HG03521 (cell line): ENCODE measurements at regions not wholly inside any gene's neighbourhood (a gene's known extent, or its start where the extent isn't known, plus 50 kb on each side); places are given as distances from the start of the nearest gene placed in this dataset.

Experiments
- ATAC-seq: cut with Tn5 transposase; IDR thresholded peaks from one replicate; pipeline ENCODE4 v1.9.1; 2021; ENCODE audit warnings: mild to moderate bottlenecking, moderate library complexity; ENCODE audit not compliant: unreplicated experiment

DNA sequence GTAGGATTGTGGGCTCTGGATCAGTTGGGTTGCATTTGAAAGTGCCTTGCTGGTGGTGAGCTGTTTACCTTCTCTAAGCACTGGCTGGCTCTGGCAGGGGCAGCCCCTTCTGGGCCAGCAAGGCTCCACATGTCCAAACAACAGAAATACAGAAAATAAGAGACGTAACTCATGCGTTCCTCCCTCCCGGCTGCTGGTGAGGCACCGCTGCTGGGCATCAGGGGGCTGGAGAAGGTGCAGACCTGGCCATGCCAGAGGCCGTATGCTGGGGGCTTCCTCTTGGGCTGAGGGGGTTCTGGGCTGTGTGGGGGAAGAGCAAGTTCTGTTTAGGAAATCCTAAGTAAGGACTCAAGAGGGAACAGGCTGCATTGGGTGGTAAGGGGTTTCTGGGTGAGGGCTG lies 140.6 kb downstream of the URI1 start:
- no peak for ATAC-seq

DNA sequence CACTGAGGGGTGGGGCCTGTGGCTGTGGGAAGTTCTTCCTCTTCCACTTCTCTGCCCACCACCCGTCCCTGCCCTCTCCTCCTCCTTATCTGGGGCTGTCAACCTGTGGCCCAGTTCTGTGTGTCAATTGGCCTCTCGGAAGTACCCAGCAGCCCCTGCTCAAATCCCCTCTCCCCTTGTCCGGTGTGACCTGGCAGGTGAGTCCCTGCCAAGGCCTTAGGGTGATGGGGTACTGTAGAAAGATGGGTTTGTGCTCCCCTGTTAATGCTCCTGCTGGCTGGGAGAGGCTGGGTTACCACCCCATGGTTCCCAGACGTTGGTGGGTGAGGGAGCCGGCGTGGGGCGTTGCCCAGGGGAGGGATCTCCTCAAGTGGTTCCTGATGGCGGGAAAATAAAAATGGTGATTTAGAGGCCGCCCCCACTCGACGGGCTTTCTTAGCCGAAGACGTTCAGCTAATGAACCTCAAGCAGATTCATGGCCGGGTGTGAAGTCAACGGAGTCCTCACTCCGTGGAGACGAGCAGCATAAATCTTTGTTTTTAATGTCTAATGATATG lies 141.2 kb downstream of the URI1 start:
- no peak for ATAC-seq

DNA sequence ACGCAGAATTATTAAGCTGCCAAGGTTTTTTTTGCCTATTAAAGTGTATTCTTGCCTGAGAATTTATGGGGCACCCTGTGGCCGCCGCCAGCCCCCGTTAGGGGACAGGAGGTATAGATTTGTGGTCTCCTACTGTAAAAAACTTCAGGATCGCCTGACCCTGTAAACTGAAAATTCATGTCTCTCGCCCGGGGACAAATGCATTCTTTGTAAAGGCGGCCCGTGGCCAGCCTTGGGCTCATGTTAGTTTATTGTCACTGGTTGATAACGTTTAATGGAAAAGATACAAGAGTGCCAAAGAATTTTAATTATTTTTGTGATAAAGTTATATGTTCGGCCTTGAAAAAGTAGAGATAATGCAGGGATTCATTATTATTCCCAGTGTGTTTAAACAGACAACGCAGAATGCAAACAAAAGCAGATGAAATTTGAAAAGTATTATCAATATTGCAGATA lies 141.7 kb downstream of the URI1 start:
- no peak for ATAC-seq

DNA sequence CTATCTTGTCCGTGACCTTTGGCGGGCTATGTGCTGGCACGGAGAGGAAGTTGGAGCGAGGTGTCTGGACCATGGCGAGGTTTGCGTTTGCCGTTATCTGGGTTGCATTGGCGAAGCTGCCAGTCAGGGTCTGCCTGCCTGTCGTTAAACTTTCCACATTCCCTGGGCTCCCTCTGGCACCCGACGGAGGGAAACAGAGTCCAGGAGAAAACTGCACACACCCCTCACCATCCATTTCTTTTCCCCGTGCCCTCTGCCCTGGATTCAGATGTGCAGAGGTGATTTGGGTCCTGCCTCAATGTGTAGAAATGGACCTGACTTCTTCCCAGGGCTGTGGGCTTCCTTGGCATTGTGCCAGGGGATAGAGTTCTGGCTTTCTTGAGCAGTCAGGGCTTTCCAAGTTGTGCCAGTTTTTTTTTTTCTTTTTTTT lies 142.4 kb downstream of the URI1 start:
- ATAC-seq: no peak

DNA sequence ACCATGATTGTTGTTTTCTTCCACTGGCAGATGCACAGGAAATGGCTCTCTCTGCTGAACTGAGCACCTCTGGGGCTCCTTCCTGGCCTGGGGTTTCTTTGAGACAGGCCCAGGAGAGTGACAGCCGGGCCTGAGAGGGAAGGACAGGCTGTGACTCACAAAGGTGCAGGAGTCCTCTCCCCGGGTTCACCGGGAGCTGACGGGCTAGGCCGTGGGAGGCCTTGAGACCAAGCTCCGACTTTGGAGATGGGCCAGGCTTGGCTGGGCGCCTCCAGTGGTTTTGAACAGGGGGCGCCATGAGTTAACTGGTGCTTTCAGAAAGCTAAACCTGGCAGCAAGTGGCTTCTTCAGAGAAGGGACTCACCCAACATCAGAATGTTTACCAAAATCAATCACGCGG lies 143.4 kb downstream of the URI1 start:
- ATAC-seq: no peak

DNA sequence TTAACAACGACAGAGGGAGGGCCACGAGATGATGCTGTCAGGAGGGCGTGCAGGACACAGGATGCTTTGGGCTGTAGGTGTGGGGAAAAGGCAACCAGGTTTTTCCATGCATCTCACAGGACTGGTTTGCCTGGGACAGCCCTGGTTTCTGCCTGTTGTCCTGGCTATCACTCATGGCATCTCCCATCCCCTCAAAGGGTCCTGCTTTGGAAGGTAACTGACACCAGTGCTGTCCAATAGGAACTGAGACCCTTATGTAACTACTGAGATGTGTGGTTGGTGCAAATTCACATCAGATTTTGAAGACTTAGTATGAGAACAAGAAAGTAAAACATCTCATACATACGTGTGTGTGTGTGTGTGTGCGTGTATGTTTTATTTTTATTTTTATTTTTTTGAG lies 144.2 kb downstream of the URI1 start:
- ATAC-seq: no peak

DNA sequence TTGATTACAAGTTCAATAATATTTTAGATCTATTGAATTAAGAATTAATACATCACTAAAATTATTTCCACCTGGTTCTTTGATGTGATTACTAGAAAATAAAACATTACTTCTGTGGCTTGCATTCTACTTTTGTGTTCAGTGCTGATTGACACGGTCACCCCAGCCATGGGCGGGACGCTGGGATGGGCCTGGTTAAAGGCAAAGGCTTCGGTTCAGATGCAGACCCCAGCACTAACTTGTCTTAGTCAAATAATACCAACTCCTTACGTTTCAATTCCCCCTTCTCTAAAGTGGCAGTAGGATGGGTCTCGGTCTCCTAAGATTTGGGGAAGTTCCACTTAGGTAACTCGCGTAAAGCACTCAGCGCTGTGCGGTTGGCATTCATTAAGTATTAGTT lies 144.9 kb downstream of the URI1 start:
- no peak for ATAC-seq

DNA sequence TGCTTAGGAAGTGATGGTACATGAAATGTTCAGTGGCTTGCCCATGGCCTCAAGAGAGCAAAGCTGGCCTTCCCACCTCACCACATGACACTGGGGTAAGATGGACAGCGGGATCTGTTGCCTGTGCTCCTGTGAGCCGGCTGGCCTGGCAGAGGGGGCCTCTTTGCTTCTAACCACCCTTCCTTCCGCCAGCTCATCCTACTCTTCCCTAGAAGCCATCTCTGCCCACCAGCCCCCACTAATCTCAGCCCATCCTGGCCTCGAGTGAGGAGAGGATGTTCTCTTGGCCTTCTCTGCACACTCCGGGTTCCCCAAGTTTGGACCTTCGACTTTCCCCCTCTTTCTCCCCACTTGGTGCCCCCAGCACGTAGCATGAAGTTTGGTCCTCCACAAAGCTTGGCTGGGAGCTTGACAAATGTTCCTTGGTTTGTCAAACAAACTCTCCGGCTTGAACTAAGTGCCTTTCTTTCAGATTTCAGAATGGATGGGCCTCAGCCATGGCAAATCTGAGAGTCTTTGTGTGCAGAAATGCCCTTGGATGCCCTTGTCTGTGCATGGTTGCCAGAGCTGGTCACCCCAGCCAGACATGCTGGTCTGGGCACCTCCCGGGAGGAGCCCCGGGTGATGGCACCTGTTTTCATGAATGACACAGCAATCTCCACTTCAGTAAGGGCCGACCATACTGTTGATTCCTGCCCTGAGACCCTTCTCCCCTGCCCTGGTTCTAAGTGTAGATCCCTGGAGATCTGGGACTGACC lies 145.5 kb downstream of the URI1 start:
- no peak for ATAC-seq

DNA sequence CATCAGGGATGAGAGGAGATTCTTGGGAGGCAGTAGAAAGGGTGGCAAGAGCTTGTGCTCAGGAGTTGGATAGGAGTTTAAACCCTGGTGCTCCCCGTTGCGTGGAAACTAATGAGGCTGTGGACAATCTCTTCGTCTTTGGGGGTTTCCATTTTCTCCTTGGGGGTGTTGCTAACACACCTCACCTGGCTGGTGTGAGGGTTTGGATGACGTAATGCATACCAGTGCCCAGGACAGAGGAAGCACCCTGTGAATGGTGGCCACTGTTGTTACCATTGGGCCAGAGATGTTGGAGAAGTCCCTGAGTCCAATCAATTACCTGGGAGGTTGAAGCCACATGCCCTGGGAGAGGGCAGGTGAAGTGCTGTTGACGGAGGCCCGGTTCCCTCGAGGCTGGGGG lies 146.5 kb downstream of the URI1 start:
- no peak for ATAC-seq

DNA sequence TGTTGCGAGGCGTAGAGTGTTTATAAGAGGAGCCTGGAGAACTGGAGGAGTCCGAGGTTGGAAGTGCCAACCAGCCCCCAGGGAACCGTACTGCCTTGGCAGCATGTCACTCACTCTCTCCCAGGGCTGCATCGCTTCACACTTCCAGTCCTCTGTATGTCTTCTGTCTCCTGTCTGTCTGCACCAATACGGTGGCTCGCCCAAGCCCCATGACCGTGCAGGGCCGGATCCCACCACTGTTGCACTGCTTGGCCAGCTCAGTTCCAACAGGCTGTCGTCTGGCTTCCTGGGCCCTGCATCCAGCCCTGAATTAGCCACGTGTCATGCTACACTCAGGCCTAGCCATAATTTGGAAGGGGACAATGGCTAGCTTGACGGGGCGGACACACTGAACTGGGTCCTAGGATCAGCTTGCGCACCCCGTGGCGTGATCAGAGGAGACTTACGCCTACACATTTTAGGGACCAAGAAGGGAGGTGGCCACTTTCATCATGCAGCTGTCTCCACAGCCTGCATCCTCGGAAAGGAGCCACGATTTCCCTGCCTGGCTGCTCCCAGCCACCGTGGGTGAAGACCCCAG lies 147.1 kb downstream of the URI1 start:
- ATAC-seq: no peak

DNA sequence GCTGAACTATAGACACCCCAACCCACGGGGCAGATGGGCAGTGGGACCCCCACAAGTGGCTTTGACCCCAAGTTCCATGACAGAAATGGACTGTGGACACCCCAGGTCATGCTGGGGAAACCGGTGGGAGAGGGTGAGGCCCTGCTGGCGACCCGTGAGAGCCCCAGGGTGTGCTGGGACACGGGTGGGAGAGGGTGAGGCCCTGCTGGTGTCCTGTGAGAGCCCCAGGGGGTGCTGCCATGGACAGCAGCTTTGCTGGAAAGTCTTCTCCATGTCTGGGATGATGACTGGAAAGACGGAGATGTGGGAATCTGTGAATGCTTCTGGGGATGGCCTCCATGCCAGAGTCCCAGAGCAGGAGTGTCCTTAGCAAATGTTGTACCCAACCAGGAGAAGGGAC lies 148.4 kb downstream of the URI1 start:
- no peak for ATAC-seq

DNA sequence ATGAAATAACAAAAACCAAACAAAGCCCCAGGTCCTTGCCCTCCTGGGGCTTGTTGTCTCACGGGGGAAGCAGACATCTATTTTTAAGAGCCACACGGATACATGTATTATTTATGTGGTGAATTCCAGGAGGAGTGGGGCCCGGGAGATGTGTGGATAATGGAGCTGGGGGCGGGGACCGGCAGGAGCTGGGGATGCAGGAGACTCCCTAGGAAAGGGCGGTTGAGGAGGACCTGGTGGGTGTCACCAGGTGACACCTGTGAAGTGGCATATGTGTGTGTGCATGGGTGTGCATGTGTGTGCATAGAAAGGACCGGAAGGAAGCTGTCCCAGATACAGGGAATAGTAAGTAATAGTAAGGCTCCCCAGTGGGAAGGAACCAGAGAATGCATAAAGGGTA lies 148.9 kb downstream of the URI1 start:
- ATAC-seq: no peak

DNA sequence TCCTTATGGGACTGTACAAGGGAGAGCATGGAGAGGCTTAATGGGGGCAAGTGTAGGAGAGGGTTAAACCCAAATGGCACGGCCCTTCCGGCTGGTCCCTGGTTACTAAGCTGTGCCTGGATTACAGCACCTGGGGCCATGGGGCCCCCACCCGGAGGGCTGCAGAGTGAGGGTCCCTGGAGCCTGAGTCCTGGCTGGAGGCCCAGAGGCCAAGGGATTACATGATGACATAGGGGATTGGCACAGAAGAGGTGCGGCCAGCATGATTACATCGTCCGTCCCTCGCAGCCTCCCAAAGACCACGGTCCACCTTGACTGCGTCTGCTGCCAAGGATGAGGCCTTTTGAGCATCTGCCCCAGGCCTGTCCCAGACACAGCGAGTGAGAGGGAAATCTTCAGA lies 149.4 kb downstream of the URI1 start:
- ATAC-seq: no peak

DNA sequence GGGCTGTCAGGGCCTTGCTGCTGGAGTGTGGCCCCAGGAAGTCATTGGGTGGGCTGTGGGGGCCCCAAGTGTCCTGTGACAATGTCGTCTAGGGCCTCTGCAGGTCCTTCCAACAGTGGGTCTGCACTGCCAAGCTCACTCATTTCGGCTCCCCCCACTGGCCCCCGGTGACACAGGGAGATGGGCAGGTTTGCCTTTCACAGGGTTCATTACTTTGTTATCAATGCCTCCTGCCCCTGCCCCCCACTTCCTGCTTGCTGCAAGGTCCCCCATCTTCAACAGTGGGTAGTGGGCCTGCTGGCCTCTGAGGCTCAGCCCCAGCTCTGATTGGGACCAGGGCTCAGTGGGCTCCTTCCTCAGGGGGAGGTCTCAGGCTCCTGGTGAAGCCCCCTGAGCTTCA lies 149.8 kb downstream of the URI1 start:
- ATAC-seq: no peak

DNA sequence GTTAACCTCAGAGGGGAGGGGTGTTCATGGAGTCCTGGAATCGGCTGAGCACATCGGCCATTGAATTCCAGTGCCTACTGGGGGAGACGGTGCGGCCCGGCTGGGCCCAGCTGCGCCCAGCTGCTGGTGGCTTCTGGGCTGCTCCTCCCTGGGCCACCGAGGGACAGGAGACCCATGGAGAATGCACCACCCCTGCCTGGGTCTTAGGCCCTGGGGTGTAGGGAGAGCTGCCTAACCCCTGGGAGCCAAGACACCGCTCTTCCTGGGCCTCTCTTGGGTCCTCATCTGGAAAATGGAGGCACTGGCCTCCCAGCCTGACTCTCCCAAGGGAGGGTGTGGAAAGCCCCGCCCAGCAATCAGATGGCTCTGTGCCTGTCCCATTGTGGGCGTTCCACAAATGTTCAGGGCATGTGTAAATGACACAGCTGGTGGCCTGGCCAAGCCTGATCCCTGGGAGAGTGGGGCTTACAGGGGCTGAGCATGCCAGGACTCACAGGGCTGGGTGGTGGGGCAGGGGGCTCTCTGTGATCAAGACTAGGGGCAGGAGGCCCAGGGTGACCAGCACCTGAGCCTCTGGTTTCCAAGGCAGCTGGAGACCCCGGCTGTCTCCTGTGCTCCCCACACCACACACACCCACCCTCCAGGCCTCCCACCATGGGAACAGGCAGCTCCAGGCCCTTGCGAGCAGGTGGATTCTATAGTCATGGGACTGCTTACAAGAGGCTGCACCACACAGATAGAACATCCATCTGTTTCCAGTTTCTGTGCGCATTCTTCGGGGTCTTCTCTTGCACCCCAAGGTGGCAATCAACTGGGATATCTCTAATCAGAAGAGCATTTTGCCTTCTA lies 150.9 kb downstream of the URI1 start:
- ATAC-seq: no peak

DNA sequence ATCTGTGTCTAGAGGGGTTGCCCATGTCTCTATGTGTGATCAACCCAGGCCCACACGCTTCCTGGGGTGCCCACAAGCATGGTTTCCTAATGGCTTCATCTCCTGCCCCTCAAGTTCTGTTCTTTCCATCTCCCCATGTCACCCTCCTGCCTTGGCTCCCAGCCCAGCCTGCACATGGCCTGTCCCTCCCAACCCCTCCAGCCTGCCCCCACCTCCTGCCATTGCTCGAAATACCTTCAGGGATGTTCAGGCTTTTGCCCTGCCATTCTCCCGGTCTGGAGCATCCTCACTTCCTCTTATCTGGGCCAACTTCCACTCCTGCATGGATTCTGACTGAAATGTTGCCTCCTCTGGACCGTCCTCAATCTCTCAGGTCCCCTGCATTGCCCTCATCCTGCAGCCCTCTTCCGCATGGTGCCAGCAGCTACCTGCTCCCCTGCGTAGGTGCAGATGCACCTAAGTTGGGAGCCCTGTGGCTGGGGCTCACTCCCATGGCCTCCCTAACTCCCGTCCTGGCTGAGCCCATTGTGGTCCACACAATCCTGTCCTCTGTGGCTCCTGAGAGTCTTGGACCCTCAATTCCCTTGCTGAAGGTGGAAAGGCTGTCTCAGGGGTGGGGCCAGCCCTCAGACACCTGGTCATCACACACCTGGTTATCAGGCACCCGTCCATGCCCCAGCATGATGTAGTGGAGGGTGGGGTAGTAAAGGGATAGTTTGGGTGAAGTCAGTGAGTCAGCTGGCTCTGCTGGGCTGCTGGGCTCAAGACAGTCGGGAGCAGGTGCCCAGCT lies 152.1 kb downstream of the URI1 start:
- ATAC-seq: no peak

DNA sequence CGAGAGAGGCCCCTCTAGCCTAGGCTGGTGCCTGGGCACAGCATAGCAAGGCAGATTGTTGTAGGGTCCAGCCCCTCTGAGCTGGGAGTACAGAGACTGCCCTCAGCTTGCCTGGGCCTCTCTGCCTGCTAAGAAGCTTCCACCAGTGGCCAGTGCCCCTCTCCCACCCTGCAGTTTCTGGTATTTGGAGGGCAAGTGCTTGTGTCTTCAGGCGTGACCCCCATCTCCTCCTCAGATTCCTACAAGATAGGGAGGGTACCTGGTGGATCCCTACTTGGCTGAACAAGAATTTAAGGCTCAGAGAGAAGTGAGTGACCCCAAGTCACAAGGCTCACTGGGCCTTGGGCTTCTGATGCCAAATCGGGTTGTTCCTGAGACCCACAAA lies 152.7 kb downstream of the URI1 start:
- ATAC-seq: no peak

DNA sequence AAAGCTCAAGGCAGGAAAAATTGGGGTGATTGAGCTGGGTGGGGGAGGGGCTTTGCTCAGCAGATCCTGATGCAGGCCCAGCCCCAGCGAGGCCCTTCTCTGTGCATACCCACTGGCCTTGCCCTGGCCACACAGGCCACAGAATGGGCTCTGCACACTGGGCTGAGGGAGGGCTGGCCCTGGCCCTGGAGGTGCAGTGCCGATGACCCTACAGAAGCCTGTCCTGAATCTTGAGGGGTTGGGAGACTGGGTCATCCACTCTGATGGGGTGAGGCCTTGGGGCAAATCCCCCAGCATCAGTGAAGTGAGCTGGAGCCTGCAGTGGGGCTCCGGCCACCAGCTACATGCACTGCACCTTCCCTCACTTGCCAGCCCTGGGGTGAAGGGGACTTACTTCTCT lies 153.1 kb downstream of the URI1 start:
- ATAC-seq: no peak

DNA sequence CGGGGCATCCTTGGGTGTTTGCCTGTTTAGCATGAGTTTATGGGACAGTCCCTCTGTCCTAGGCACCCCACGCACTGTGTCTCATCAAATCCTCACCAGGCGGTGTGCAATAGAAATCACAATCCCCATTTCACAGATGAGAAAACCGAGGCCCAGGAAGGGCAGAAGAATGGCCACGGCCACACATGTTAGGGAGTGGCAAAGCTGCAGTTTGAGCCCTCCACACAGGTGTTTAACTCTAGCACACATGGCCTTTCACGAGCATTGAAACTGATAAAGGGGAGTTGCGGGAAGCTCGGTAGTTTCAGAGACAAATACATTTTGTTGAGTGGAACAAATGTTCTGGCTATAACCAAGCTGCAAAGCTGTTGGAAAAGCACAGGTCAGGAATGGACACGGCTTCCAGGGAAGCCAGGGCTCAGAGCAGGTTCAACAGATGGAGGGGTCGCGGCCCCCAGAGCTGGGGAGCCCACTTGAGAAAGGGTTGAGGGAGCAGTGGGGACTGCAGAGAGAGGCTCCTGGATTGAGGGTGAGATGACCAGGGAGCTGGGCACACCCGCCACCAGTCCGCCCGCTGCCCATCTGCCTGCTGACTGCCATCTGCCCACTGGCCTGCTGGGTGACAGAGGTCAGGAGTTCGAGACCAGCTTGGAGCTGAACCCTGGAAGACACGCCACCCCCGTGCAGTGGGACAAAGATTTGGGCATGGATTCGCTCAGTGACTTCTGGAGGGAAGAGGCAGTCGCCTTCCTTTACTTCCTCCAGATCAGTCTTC lies 154.7 kb downstream of the URI1 start:
- ATAC-seq: no peak

DNA sequence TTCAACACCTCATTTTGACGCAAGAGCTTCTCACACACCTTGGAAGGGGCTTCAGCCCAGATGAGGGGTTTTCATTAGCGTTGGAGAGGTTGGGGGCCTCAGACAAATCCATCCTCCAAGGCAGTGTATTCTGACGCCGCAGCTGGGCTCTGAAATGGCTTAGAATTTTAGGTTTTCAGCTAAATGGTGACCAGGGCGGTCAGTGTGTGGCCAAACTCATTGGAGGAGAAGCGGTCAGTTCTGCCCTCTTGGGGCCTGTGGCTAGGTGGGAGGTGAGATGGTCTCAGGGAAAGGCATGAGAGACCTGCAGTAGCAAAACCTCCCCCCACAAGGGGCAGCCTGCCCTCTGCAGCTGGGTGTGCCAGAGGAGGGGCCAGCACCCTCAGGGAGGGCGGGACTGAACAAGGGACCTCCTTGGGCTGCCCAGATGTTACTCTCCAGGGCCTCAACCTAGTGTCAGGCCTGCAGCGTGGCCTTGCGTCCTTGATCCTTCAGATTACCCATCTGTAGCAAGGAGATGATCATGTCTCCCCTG lies 155.8 kb downstream of the URI1 start:
- no peak for ATAC-seq
